ENCODE measurements at regions not wholly inside any gene's neighbourhood (a gene's known extent, or its start where the extent isn't known, plus 50 kb on each side); places are given as distances from the start of the nearest gene placed in this dataset.

DNA sequence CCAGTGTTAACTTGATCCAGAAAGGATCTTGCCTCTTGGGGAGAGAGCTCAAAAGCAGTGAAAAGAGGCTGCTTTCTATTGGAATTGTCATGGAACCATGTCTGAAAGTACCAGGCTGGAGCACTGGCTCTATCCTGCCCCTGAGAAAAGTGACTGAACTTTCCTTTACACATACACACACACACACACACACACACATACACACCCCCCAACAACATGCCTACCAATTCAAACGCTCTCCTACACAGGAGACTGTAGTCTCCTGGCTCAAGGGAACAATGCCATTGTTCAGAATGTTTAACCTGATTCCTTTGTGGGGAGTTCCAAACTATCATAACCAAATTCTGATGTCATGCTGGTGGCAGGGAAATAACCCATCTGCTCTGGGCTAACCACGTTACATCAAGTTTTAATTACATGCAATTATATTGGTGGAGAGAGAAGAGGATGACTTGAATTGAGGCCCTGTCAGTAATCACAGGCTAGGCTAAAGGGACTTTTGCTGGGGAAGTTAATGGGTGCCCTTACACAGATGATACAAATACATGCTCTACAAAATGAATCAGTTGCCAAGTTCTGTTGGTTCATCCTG is 52.3 kb upstream of the DUSP10 start:
- no peak for DNase-seq
- H4K20me1 ChIP-seq (ENCODE audit: control insufficient read depth, insufficient read depth, insufficient read length) = no peaks in the 10 kb centered on the region
- no peak overlapping the region for H2BK120ac ChIP-seq (ENCODE audit: low read depth, low read length, poor library complexity, severe bottlenecking)
- no peak overlapping the region for H3T11ph ChIP-seq (ENCODE audit: low read length)
- Mint-ChIP-seq H3K36me3 (ENCODE audit: insufficient read depth in 1 of 3, low read depth in 3 of 3) (no peaks in the 10 kb centered on the region), H3K4me1 (peaks cover 0 to 4% of the 10 kb centered on the region in 2 experiments; a peak in 1 of 4 replicates), H3K27me3 (ENCODE audit: low read depth) (no peaks in the 10 kb centered on the region), H3K4me3 (no peak overlapping the region), H3K9me3 (no peaks in the 10 kb centered on the region; a peak in 1 of 5 replicates), H3K27ac (peak overlapping the region in 1 of 3 experiments; percentile 16; a peak in 1 of 7 replicates)
- H3K79me2 ChIP-seq (ENCODE audit: insufficient read depth, low read length) = no peaks in the 10 kb centered on the region
- H3K56ac ChIP-seq (ENCODE audit: insufficient read length, low read depth, low read length) = no peak overlapping the region
- H3K4me1 ChIP-seq (ENCODE audit: insufficient read depth, low read length) = no peaks in the 10 kb centered on the region
- no peak overlapping the region for H3K14ac ChIP-seq (ENCODE audit: insufficient read depth, low read length)
- H2BK20ac ChIP-seq (ENCODE audit: low read depth, low read length, poor library complexity, severe bottlenecking) = no peak overlapping the region
- TF ChIP-seq, protein P1, sequence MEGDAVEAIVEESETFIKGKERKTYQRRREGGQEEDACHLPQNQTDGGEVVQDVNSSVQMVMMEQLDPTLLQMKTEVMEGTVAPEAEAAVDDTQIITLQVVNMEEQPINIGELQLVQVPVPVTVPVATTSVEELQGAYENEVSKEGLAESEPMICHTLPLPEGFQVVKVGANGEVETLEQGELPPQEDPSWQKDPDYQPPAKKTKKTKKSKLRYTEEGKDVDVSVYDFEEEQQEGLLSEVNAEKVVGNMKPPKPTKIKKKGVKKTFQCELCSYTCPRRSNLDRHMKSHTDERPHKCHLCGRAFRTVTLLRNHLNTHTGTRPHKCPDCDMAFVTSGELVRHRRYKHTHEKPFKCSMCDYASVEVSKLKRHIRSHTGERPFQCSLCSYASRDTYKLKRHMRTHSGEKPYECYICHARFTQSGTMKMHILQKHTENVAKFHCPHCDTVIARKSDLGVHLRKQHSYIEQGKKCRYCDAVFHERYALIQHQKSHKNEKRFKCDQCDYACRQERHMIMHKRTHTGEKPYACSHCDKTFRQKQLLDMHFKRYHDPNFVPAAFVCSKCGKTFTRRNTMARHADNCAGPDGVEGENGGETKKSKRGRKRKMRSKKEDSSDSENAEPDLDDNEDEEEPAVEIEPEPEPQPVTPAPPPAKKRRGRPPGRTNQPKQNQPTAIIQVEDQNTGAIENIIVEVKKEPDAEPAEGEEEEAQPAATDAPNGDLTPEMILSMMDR (conservative IDR thresholded peaks at IDR 0.05) = no peak
- H3K79me1 ChIP-seq (ENCODE audit: insufficient read depth, low read depth, low read length, poor library complexity, severe bottlenecking) = no peaks in the 10 kb centered on the region
- no peak overlapping the region for H3K4ac ChIP-seq (ENCODE audit: low read depth, low read length)
- H4K91ac ChIP-seq (ENCODE audit: insufficient read length, low read depth, low read length) = no peak overlapping the region
- no peak overlapping the region for H3K4me2 ChIP-seq (ENCODE audit: insufficient read depth, insufficient read length, low read length)
- H2AK5ac ChIP-seq (ENCODE audit: insufficient read length, low read length) = no peak overlapping the region
- WGBS (ENCODE audit: extremely low coverage, insufficient read length, low lambda C conversion rate) = no CpG with 5 or more reads among the region's 2 CpGs
- no peaks in the 10 kb centered on the region for H3K23me2 ChIP-seq (ENCODE audit: insufficient read length, low read depth, low read length, poor library complexity, severe bottlenecking)
- H4K5ac ChIP-seq (ENCODE audit: insufficient read length, low read depth, low read length) = no peak overlapping the region
- H4K8ac ChIP-seq (replicated peaks; ENCODE audit: insufficient read length, low read depth, low read length) = no peak overlapping the region
- no peak overlapping the region for H3K23ac ChIP-seq (ENCODE audit: insufficient read length, low read depth, low read length)
- no peak overlapping the region for H2BK12ac ChIP-seq (ENCODE audit: insufficient read length, low read depth, low read length)
- H3K9me3 ChIP-seq (ENCODE audit: control insufficient read depth, low read depth, low read length) = no peaks in the 10 kb centered on the region
- H3K27me3 ChIP-seq (ENCODE audit: insufficient read depth, low read length) = no peaks in the 10 kb centered on the region
- H3K9ac ChIP-seq (ENCODE audit: extremely low read depth, insufficient read length, low read length) = no peak overlapping the region
- H2AFZ ChIP-seq (ENCODE audit: low read length) = no peak overlapping the region
- H2BK5ac ChIP-seq (ENCODE audit: insufficient read length, low read length) = no peak overlapping the region
- H3K18ac ChIP-seq (ENCODE audit: insufficient read length, low read depth, low read length) = no peak overlapping the region
- no peak overlapping the region for H3K27ac ChIP-seq (ENCODE audit: insufficient read length, low read depth, low read length)
- no peak overlapping the region for H2BK15ac ChIP-seq (ENCODE audit: low read depth, low read length)
